T-helper 1 cell treated with Interleukin-12 subunit alpha and Interleukin-12 subunit beta and Interleukin-4 antibody, amounts not matched to agents 30 ng/mL and 1 ng/mL, for 36 hours (primary cell): ENCODE measurements at regions not wholly inside any gene's neighbourhood (a gene's known extent, or its start where the extent isn't known, plus 50 kb on each side); places are given as distances from the start of the nearest gene placed in this dataset.

Experiments used
- intact Hi-C: fragments of 100-400 bp; cut with micrococcal nuclease; formaldehyde crosslinking; loops from one replicate; pipeline ENCODE4 v1.15.1; 2024

- intact Hi-C loops = no loop called here
These were observed 53.8 kb upstream of the FBN2 start for GRCh38 chr5:128591598-128592455.

DNA sequence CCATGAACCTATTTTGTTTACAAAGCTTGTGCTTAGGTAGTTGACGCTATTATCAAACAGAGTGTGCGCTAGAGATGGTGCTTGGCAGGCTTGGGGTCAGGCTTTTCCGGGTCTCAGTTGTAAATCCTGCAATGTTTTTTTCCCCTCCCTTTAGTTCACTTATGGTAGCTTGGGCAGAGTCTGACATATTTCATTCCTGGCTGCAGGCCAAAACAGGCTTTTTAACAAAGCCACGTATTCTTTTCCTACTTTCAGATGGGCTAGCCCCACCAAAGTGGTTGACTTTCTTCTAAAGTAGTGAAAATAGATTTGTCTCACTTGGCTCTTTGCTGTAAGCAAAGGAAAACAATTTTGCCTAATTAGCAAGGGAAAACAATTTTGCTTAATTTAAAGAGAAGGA lies 58.0 kb upstream of the FBN2 start:
- intact Hi-C loops = no loop called here

- intact Hi-C loops = no loop called here
These were observed 59.1 kb upstream of the FBN2 start for GRCh38 chr5:128597156-128597555.

DNA sequence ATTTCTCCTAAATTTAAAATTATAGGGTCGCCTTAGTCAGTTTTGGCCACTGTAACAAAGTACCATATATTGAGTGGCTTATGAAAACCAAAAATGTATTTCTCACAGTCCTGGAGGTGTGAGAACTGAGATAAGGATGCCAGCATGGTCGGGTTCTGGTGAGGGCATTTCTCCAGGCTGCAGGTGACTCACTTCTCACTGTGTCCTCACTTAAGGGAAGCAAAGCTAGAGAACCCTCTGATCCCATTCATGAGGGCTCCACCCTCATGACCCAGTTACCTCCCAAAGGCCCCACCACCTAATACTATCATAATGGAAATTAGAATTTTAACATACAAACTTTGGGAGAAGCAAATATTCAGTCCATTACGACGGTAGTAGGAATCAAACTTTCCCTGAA lies 75.1 kb upstream of the FBN2 start:
- intact Hi-C loops = no loop called here

DNA sequence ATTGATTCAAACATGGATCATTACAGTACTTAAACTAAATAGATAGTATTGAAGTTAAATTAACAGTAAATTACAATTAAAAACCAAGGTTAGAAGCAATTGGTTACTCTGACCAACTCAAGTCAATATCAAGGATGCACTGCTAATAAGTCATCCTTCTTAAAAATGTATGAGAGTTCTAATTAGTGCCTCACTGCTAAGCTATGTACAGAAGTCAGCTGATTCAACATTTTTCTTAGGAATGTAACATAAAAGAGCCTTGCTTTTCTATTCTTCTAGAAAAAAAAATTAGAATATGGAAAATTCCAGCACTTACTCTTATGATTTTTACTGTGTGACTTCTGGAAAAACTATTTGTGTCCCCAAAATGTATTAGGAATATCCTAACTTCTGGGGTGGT lies 75.7 kb upstream of the FBN2 start:
- intact Hi-C loops = no loop called here

GRCh38 chr5:128615578-128615977 lies 77.5 kb upstream of the FBN2 start:
- intact Hi-C loops = no loop called here

DNA sequence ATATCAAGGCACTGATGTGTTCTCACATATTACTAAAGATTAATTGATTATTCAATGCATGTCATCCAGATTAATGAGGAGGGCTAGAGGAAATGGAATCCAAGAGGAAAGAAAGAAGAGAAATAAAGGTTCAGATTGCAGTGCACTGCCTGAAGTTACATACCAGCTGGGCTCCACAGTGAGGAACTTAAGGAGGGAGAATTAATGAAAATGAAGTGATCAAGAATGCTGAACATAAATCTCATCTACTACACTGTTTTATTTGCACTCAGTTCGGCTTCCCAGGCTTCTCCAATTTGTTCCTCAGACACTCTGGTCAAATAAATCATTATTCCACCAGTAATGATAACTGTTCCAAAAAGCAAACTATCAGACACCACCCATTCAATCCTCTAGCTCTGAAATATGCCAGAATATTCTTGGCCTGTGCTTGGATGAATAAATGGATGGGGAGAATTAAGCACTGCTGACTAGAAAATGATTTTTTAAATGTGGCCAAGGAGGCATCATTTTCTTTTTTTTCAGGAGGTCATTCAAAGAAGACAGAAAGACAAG lies 88.6 kb upstream of the FBN2 start:
- intact Hi-C loops = no loop called here

- intact Hi-C loops = no loop called here
These were observed 89.9 kb upstream of the FBN2 start for GRCh38 chr5:128627939-128628338.

- intact Hi-C loops = no loop called here
These were observed 91.1 kb upstream of the FBN2 start for GRCh38 chr5:128629157-128629556.

- intact Hi-C loops = no loop called here
These were observed 92.1 kb upstream of the FBN2 start for GRCh38 chr5:128630121-128630520.

DNA sequence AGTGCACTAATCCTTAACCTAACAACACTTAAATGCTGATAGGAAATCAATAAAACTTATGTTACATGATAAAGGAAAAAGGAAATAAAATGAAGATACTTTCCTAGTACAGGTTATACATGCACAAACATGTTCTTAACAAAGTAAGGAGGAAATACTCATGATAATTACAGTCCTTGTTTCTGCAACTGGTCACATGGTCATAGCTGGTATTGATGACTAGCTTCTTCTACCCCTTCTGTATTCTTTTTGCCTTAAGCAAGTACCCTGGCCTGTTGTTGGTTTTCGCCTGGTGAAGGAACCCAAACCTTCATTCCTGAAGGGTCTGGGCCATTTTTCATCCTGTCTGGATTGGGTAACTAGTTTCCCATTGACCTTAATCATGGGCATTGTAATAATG lies 93.7 kb upstream of the FBN2 start:
- intact Hi-C loops = no loop called here

GRCh38 chr5:128632264-128632663 lies 94.2 kb upstream of the FBN2 start:
- intact Hi-C loops = no loop called here

DNA sequence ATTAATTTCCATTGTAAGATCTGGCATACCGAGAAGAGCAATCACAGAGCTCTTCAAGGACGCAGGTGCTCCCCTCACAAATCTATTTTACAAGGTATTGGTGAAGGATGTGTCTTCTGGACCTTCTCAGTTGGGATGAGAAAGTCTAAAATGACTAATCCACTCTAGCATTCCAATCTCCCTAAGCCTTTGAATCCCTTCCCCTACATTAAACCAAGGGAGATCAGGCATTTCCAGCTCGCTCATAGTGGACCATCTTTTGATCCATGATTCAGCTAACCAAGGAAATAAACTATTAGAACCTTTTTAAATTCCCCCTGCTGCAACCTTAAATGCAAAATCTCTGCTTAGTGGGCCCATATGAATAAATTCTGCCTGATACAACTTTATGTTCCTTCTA lies 95.9 kb upstream of the FBN2 start:
- intact Hi-C loops = no loop called here

GRCh38 chr5:128635379-128635778 lies 97.3 kb upstream of the FBN2 start:
- intact Hi-C loops = no loop called here

DNA sequence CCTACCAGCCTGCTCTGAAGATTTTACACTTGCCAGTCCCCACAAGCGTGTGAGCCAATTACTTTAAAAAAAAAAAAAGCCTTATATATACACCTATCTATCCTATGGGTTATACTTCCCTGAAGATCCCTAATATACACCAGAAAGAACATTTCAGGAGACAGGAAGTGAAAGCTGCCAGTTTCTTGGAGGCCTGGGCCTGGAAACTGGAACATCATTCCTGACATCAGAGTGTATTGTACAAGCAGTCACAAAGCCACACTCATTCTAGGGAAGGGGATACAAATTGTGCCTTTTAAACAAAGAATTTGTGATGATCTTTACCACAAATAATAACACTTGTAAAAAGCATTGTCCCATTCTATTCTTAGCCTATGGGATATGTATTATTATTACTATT lies 98.3 kb upstream of the FBN2 start:
- intact Hi-C loops = no loop called here

- intact Hi-C loops = no loop called here
These were observed 99.0 kb upstream of the FBN2 start for GRCh38 chr5:128637031-128637430.

DNA sequence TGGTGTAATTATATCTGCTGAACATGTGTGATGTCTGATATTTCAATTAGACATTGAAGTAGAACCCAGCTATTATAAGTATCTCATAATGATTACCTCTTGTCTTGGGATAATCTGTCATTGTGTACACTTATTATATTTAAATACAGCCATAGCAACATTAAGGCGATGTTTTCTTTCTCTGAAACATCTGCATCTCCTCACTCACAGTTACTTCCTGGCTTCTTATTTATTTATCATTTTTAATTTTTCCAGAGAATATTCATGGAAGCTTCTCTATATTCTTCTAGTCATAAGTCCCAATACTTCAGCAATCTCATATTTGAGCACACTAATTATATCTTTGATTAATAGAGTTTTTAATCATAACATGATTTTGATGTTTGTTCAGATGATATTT lies 103.8 kb upstream of the FBN2 start:
- intact Hi-C loops = no loop called here

DNA sequence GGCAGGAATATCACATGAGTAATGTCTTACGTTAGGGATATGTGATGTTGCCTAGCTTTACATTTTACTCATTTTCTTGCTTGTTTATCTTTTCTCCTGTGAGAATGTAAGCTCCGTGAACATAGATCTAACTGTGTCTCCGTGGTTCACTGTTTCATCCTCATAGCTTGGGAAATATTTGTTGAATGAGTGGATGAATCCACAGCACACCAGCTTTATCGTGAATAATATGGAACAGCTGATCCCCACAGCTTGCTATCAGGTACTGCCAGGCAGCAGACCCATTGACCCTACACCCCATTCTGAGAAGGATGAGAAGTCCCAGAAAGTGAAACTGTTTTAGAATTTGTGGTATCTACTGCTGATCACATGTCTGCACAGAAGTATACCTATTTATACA lies 106.8 kb upstream of the FBN2 start:
- intact Hi-C loops = no loop called here

- intact Hi-C loops = no loop called here
These were observed 107.5 kb upstream of the FBN2 start for GRCh38 chr5:128645581-128645980.

- intact Hi-C loops = no loop called here
These were observed 108.1 kb upstream of the FBN2 start for GRCh38 chr5:128646176-128646575.

DNA sequence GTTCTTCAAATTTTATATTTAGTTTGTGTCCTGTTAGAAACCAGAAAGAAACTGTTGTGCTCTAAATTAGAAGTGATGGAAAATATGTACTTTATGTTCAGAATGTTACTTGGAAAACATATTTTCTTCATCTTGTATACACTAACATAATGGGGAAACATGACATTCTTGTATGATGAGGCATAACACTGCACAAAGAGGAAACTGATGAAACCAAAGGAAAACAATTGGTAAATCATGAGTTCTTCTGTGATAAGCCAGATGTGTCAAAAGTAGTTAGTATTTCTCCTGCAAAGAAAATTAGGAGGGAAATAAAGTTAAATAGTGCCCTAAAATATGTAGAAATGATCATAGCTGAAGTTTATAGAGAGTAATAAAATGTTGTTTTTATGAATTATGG lies 111.1 kb upstream of the FBN2 start:
- intact Hi-C loops = no loop called here

DNA sequence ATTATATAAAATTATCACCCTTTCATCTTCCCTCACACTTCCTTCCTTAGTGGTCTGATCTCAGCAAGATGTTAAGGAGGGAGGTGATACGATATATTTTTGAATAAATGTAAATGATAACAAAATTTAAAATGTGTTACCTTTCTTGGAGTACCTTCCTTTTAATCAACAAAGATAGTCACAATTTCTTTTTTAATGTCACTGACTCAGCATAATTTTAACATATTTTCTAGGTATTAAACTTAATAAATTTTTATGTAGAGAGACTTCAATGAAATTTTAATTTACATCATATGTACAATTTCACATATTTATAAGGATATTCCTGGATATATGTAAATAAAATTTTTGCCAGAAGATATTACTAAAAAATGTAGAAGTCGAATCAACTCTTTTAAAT lies 125.0 kb upstream of the FBN2 start:
- intact Hi-C loops = loop anchor here (5.0 kb wide), 1 partner anchor 1844 kb away; no protein-coding TSS in a partner anchor

GRCh38 chr5:128665747-128666355 lies 127.8 kb upstream of the FBN2 start:
- intact Hi-C loops = no loop called here
